HK-2 (cell line): ENCODE measurements at regions not wholly inside any gene's neighbourhood (a gene's known extent, or its start where the extent isn't known, plus 50 kb on each side); places are given as distances from the start of the nearest gene placed in this dataset.
"Not testable (repeated sequence)": the region's sequence is repeated elsewhere in the genome, so short reads cannot be mapped to it uniquely, and the experiment has no call there.

ENCODE experiments used
- DNase-seq: peaks from one replicate; pipeline ENCODE4 v3.0.0-alpha.2; 2018; ENCODE audit not compliant: unreplicated experiment

- no peak for DNase-seq
These were observed 189.9 kb downstream of the WNT5A start for GRCh38 chr3:55297245-55297644.

GRCh38 chr3:55296791-55297190 is 190.3 kb downstream of the WNT5A start:
- DNase-seq, result no peak

- DNase-seq, result no peak
These were observed 191.1 kb downstream of the WNT5A start for GRCh38 chr3:55296030-55296429.

- DNase-seq, result no peak
These were observed 192.5 kb downstream of the WNT5A start for GRCh38 chr3:55294557-55294956.

- DNase-seq, result no peak
These were observed 194.7 kb downstream of the WNT5A start for GRCh38 chr3:55292360-55292759.

- DNase-seq, result no peak
These were observed 198.4 kb downstream of the WNT5A start for GRCh38 chr3:55288657-55289056.

GRCh38 chr3:55286693-55287092 is 200.4 kb downstream of the WNT5A start:
- no peak for DNase-seq

GRCh38 chr3:55285156-55285555 is 201.9 kb downstream of the WNT5A start:
- no peak for DNase-seq

GRCh38 chr3:55283441-55283925 is 203.6 kb downstream of the WNT5A start:
- DNase-seq, result no peak

GRCh38 chr3:55282994-55283393 is 204.1 kb downstream of the WNT5A start:
- no peak for DNase-seq

- DNase-seq, result no peak
These were observed 215.0 kb downstream of the WNT5A start for GRCh38 chr3:55272031-55272645.

GRCh38 chr3:55271549-55271948 is 215.6 kb downstream of the WNT5A start:
- no peak for DNase-seq

- DNase-seq, result no peak
These were observed 216.1 kb downstream of the WNT5A start for GRCh38 chr3:55270976-55271375.

- no peak for DNase-seq
These were observed 217.5 kb downstream of the WNT5A start for GRCh38 chr3:55269636-55270035.

- no peak for DNase-seq
These were observed 218.0 kb downstream of the WNT5A start for GRCh38 chr3:55269096-55269495.

- no peak for DNase-seq
These were observed 219.7 kb downstream of the WNT5A start for GRCh38 chr3:55267206-55267930.

GRCh38 chr3:55264919-55265318 is 222.2 kb downstream of the WNT5A start:
- DNase-seq, result no peak

GRCh38 chr3:55252921-55253320 is 234.2 kb downstream of the WNT5A start:
- no peak for DNase-seq

GRCh38 chr3:55249156-55249555 is 237.9 kb downstream of the WNT5A start:
- DNase-seq, result not testable (repeated sequence)

- DNase-seq, result no peak
These were observed 239.4 kb downstream of the WNT5A start for GRCh38 chr3:55247666-55248065.

- no peak for DNase-seq
These were observed 241.1 kb downstream of the WNT5A start for GRCh38 chr3:55246033-55246432.

GRCh38 chr3:55245351-55245750 is 241.8 kb downstream of the WNT5A start:
- DNase-seq, result no peak

- no peak for DNase-seq
These were observed 242.9 kb downstream of the WNT5A start for GRCh38 chr3:55244247-55244646.

- no peak for DNase-seq
These were observed 243.4 kb downstream of the WNT5A start for GRCh38 chr3:55243678-55244077.
